ENCODE measurements at regions not wholly inside any gene's neighbourhood (a gene's known extent, or its start where the extent isn't known, plus 50 kb on each side); places are given as distances from the start of the nearest gene placed in this dataset.
"Not testable (repeated sequence)": the region's sequence is repeated elsewhere in the genome, so short reads cannot be mapped to it uniquely, and the experiment has no call there.

DNA sequence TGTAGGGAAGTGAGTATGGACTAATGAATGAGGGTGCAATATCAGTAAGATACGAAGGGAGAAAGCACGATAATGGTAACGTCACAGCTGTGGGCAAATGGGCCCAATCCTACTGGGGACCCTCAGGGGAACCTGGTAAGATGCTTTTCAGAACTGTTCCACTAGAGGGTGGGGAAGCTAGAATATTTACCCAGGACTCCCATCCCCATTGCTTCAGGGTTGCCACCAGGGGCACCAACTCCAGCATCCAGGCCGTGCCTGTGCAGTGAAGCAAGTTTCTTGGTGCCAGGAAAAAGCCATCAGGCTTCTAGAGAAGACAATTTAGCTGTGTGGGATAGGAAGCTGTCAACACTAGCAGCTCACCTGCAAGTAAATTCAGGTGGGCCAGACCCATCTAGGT is 409.3 kb downstream of the AGTPBP1 start:
- DNase-seq (ENCODE audit: low read depth in 3 of 3) = no peak

DNA sequence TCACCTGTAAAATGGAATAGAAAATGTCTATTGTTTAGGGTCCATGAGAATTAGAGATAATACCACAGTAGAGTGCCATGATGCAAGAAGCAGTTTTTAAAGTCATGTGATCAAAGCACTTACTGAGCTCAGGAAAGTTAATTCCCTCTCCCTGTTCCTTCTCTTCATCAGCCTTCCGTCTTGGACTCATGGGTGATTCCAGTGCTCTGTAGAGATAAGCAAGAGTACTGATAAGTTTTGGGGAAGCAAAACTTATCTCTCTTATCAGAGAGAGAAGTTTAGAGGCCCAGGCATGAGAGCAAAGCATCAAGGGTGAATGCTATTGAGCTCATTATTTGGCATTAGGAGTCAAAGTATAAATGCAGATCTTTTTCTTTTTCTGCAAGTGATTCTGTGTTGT is 410.1 kb downstream of the AGTPBP1 start:
- DNase-seq (ENCODE audit: low read depth in 3 of 3) = no peak

DNA sequence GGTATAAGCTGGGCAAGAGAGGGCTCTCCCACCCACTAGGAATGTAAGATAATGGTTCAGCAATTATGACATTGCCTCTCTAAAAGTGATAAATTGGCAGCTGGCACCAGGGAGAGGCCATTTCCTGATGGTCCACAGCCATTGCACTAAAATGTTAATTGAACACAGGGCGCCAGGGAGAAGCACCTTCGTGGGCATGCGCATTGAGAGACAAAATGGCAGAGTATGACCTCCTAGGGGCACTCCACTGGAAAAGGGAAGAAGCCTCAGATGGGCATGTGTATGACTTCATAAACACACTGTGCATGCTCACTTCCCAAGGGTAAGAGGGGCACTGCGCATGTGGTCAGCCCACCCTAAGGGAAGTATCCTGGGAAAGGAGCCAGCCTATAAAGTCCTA is 419.2 kb downstream of the AGTPBP1 start:
- no peak for DNase-seq (ENCODE audit: low read depth in 3 of 3)

DNA sequence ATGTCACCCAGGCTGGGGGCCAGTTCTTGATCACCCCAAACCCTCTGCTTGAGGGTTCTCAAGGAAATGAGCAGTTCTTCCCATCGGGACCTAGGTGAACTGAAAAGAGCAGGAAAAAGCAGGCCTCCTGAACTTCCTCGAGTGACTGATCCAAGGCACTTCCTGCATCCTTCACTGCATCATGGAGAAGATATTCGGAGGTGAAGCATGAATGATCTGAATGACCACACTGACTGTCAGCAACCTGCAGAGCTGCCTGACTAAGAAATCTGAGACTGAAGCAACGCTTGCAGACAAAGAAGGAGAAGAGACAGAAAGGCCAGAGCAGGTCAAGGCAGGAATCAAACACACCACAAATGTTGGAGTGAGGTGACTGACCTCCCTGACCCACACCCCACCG is 420.2 kb downstream of the AGTPBP1 start:
- DNase-seq (ENCODE audit: low read depth in 3 of 3) = no peak

DNA sequence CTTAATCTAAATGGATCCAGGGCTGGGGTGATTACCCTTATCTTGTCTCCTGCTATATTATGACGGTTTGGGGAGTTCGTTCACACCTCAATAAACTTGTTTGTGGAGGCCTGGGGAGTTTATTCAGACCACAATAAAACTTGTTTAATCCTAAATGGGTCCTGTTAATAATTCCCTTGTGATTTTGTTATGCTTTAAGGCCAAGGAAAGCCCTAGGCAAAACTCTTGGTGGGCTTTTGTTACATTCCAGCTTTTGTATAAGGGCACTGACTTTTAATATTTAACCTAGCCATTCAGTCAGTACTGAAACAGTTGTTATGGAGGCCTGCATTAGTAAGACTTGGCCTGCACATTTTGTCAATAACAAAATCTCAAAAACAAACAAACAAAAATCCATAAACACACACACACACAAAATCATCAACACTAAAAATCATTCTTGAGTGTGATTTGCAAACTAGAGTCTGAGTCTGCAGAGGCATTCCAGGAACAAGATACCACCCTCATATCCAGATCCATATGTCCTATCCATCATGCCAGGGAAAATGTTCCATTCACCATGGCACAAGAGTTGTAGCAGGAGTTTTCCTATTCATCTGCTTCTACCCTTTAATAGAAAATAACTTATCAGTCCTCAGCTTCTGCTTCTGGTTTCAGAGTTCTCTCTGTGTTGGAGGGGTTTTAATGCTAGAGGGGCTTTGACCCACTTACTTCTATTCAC is 421.7 kb downstream of the AGTPBP1 start:
- DNase-seq (ENCODE audit: low read depth in 3 of 3) = no peak

DNA sequence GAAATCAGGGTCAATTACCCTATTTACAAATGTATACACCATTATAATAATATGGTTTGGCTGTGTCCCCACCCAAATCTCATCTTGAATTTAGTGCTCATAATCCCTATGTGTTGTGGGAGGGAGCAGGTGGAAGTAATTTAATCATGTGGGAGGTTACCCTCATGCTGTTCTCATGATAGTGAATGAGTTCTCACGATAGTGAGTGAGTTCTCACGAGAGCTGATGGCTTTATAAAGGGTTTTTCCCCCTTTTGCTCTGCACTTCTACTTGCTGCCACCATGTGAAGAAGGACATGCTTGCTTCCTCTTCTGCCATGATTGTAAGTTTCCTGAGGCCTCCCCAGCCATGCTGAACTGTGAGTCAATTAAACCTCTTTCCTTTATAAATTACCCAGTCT is 426.2 kb downstream of the AGTPBP1 start:
- DNase-seq (ENCODE audit: low read depth in 3 of 3) = not testable (repeated sequence)

DNA sequence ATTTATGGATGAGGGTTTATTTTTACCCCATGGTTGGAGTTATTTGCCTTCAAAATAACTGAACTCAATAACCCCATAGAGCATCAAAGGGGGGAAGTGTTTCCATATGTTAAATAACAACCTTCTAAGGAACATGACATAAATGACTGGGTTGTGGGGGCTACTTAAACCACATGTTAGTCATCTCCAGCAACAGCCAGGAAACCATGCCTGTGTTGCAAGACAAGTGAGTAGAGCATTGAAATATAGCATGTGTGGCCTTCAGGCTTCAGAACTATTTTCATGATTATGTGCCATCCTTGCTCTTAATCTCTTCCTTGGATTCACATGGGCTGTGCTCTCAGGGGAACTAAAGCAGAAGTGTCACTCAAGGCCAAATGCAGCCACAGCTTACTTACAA is 431.2 kb downstream of the AGTPBP1 start:
- DNase-seq (ENCODE audit: low read depth in 3 of 3) = no peak

DNA sequence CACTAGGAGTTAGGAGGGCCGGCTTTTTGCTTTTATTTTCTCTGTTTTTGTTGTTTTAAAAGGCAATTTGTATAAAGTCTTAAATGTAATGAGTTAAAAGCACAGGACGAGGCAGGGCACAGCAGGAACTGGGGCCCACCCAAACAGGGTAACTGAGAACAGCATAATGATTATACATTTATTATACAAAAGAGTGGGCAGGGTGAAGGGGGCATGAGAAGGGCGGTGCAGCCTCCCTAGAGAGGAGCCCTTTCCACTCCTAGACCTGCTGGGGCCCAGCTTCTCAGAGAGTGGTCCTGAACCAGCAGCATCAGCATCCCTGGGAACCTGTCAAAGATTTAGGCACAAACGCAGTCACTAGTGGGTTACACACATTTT is 438.0 kb downstream of the AGTPBP1 start:
- no peak for DNase-seq (ENCODE audit: low read depth in 3 of 3)

DNA sequence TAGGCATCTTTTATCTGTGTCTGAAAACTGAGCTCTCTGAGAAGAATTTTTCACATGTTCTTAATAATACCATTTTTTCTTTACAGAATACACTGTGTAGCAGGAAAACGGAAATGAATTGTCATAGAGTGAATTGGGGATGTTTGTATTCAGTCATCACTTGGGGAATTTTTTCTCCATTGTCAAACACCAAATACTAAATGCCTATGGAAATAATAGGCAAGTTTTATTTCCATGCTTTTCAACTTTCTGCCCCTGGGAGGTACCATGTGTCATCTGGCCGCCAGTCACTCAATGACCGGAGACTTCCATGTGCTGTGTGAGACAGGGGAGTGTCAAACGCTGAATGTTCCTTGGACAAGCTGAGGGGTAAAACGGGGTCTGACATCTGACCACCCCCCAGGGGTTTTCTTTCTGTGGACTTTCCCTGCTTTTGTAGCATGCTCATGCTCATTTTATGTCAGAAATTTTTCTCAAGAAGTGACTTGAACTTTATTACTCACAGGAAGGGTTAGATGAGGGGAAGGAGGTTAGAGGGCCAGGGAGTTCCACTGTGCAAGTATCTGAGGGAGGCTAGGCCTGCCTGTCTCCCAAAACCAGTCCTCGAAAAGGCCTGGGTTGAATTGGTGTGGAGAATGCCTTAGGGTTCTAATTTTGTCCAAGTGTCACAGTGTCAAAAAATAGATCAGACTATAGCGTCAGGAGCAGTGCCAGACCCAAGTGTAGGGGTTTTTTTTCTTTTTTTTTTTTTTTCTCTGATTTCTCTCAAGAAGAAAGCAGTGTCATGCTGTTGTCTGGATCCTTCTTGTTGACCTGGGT is 438.6 kb downstream of the AGTPBP1 start:
- DNase-seq (ENCODE audit: low read depth in 3 of 3) = no peak

DNA sequence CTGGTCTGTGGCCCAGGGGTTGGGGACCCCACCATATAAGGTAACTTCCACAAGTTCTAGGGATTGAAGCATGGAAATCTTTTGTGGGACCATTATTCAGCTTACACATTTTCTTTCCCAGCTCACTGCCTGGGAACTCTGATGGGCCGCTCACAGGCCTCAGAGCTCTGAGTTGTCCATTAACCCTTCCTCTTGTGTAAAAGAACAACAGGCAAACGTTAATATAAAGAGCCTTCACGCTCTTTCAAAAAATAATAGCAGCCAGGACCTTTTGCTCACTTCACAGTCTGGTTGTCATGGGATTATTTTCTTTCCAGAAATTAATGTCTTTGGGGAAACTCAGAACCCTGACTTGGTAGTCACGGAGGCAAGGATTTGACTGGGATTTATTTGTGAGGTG is 443.3 kb downstream of the AGTPBP1 start:
- no peak for DNase-seq (ENCODE audit: low read depth in 3 of 3)

DNA sequence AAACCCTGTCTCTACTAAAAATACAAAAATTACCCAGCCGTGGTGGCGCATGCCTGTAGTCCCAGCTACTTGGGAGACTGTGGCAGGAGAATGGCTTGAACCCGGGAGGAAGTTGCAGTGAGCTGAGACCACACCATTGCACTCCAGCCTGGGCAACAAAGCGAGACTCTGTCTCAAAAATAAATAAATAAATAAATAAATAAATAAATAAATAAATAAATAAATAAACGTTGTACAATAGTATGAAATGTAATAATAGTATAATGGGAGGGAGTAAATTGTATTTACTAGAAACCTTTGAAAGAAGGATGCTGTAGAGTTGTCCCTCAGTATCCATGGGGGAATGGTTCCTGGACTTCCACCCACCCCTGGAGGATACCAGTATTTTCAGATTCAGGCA is 446.5 kb downstream of the AGTPBP1 start:
- not testable (repeated sequence) for DNase-seq (ENCODE audit: low read depth in 3 of 3)

DNA sequence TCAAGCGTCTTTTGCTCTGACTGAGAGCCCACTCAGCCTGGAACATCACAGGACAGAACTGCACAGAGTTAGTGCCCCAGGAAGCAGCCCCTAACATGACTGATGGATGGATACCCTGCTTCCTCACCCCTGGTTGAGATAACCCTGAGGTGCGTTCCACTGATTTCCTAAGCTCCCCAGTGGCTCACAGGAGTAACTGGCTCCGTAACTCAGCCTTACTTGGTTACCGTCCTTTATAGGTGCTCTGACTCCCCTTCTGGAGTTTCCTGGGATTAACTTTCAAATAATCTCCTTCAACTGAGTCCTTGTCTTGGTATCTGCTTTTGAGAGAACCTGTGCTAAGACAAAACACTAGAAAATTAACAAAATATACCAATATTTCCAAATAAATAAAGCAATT is 449.5 kb downstream of the AGTPBP1 start:
- no peak for DNase-seq (ENCODE audit: low read depth in 3 of 3)

DNA sequence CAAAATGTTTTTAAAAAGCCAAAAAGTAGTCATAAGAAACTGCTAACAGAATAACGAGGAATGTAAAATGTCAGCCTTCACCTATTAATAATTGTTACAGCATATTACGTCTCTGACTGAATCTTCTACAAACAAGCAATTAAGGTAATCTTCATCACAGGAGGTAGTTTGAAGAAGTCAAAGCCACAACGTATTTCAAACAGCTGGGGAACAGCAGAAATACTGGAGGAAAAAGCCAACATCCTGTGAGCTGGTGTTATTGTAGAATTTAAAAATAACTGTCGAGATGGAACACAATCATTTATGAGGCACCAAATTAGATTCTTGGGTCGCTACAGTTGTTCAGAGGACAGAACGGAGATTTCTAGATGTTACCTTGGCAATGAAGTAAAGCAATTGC is 450.5 kb downstream of the AGTPBP1 start:
- no peak for DNase-seq (ENCODE audit: low read depth in 3 of 3)

DNA sequence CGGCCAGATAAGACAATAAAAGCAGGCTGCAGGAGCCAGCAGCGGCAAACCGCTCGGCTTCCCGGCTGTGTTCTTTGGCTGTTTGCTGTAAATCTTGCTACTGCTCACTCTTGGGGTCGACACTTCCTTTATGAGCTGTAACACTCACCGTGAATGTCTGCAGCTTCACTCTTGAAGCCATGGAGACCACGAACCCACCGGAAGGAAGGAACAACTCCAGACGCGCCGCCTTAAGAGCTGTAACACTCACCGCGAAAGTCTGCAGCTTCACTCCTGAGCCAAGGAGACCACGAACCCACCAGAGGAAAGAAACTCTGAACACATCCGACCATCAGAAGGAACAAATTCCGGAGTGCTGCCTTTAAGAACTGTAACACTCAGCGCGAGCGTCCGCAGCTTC is 451.7 kb downstream of the AGTPBP1 start:
- no peak for DNase-seq (ENCODE audit: low read depth in 3 of 3)

DNA sequence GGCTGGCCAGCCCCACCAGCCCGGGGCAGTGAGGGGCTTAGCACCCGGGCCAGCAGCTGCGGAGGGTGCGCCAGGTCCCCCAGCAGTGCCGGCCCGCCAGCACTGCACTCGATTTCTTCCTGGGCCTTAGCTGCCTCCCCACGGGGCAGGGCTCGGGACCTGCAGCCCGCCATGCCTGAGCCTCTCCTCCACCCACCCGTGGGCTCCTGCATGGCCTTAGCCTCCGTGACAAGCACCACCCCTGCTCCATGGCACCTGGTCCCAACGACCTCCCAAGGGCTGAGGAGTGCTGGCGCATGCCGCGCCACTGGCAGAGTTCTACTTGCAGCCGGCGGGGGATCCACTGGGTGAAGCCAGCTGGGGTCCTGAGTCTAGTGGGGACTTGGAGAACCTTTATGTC is 452.6 kb downstream of the AGTPBP1 start:
- no peak for DNase-seq (ENCODE audit: low read depth in 3 of 3)

DNA sequence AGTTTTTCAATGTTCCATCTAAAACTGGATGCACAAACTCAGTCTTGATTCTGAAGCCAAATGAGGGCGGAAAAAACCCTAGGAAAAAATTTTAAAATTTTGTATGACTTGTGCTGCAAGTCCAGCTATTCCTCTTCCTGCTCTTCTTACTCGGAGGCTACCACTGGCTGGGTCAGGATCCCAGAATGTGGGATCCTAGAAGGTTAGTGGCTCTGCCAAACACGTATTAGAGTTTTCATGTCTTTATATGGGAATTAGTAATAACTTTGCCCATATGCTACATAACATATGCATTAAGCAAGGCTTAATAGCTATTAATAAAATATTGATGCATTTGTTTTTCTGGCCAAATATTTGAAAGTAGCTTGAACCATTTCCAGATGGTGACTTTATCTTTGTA is 458.3 kb downstream of the AGTPBP1 start:
- no peak for DNase-seq (ENCODE audit: low read depth in 3 of 3)

DNA sequence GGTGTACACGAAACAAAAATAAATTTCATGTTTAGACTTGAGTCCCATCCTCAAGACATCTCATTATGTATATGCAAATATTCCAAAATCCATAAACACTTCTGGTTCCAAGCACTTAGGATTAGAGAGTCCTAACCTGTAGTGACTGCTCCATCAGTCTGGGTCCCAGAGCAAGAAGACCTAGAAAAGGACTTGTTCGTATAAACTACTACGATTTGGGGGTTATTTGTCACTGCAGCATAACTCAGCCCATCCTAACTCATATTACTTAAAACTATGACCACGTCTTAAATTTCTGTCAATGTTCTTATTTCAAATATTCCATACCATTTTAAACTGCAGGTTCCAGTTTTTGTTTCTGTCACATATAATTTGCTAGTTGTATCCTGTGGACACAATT is 463.0 kb downstream of the AGTPBP1 start:
- DNase-seq (ENCODE audit: low read depth in 3 of 3) = no peak

DNA sequence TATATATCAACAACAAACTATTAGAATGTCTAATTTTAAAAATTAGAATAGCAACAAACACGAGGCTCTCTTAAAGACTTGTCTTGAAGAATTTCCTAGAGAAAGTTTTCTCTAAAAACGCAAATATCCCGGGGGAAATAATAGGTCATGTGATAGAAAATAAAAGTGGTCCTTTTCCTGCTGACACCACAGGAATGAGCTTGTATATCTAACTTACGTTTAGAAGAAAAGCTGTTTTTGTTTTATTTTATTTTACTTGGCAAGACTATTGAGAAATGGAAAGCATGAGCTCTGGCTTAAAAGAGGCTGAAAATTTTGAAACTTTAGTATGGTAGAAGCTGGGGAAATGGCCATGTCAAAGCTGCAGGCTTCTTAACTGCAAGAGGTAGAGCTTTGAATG is 465.0 kb downstream of the AGTPBP1 start:
- DNase-seq (ENCODE audit: low read depth in 3 of 3) = no peak

DNA sequence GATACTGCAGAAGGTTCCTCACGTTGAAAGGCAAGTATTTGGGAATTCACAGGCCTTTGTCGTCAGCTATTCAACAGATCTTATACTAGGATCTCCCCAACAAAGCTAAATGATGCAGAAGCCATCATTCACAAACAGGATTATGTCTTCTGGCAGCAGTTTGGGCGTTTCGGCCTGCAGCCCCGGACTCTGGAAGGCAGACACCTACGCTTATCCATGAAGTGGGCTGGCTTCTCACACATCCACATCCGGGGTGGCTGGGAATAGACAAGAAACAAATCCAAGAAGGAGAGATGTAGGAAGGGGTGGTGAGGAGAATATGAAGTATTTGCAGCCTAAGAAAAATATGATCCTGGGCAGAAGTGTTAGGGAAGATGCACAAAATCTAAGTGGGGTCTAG is 471.9 kb downstream of the AGTPBP1 start:
- no peak for DNase-seq (ENCODE audit: low read depth in 3 of 3)

DNA sequence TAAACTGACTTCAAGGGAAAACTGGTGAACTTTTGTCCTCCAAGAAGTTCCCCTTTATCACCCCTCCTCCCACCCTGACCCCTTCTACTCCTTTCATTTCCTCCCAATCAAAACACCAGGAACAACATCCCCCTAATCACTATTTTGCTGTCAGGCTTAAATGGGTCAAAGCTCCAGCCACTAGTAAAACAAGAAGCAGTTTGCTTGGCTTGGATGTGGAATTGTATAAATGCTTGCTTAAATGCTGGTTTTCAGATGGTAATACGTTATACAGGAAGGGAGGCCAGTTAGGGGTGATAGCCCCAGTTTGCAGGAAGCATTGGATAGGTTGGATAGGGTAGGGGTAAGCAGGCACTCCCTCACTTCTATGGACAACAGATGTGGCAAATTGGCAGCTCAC is 473.6 kb downstream of the AGTPBP1 start:
- no peak for DNase-seq (ENCODE audit: low read depth in 3 of 3)

DNA sequence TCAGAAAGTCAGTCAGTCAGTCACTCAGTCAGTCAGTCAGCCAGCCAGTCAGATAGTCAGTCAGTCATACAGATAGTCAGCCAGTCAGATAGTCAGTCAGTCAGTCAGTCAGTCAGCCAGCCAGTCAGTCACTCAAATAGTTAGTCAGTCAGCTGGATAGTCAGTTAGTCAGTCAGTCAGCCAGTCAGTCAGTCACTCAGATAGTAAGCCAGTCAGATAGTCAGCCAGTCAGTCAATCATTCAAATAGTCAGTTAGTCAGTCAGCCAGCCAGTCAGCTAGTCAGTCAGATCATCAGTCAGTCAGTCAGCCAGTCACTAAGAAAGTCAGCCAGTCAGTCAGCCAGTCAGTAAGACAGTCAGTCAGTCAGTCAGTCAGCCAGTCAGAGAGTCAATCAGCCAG is 477.1 kb downstream of the AGTPBP1 start:
- DNase-seq (ENCODE audit: low read depth in 3 of 3) = no peak

DNA sequence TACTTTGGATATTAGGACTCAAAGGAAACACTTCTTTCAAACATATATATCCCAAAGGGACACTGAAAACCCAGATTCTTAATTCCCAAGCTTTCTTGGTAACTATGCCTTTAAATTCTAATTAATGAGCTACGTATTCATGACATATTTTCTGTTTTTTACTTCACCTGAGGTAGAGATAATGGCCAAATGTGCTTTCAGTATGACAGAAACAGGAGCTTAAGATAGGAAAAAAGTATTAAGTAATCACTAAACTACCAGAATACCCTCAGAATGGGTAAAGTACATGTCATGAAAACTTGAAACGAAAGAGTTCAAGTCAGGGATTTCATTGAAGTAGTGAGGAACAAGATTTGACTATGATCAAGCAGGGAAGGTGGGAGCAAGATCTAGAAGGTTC is 478.5 kb downstream of the AGTPBP1 start:
- DNase-seq (ENCODE audit: low read depth in 3 of 3) = no peak

DNA sequence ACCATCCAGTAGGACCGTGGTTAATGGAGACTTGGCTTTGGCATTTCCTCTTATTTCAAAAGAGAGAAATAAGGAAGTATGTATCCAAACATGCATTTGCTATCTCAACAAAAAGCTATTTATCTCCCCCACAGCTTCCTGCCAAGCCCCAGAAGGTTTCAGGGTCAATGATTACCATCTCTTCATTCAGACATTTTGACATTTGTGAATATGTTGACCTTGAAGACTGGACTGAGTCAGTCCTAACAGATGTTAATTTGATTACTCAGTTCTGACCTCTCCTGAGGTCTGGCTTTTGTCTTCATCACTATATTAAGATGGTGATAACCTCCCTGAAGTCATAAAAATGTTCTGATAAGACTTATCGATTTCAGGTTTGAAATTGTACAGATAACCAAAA is 479.4 kb downstream of the AGTPBP1 start:
- DNase-seq (ENCODE audit: low read depth in 3 of 3) = no peak
